VCaP (cell line): ENCODE measurements at regions not wholly inside any gene's neighbourhood (a gene's known extent, or its start where the extent isn't known, plus 50 kb on each side); places are given as distances from the start of the nearest gene placed in this dataset.
"Not testable (repeated sequence)": the region's sequence is repeated elsewhere in the genome, so short reads cannot be mapped to it uniquely, and the experiment has no call there.

Experiments
- H3K27ac ChIP-seq: fragments of 450-650 bp; 2 replicates; pipeline ENCODE4 v1.5.1; 2017
- TF ChIP-seq, protein P1 (sequence below): fragments of 450-650 bp; conservative IDR thresholded peaks from 2 replicates; pipeline ENCODE4 v1.5.1; 2017; ENCODE audit warnings: mild to moderate bottlenecking, moderate library complexity

DNA sequence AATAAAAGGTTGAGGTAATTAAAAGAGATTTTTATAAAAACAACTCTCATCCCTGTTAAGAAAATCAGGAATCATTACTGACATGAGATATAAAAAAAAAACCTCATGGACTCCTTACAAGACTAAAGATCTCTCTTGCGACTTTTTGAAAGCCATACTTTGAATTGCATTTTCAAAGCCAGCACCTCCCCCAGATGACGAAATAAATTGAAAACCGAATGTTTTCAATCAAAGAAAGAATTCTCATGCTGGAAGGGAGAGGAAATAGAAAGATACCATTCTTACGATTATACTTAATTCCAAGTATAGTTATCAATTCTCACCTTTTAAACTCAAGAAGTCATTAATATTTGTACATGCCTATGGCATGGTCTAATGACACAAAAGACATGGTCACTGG is 452.3 kb downstream of the GJA1 start:
- no peak overlapping the region for H3K27ac ChIP-seq
- TF ChIP-seq, protein P1, sequence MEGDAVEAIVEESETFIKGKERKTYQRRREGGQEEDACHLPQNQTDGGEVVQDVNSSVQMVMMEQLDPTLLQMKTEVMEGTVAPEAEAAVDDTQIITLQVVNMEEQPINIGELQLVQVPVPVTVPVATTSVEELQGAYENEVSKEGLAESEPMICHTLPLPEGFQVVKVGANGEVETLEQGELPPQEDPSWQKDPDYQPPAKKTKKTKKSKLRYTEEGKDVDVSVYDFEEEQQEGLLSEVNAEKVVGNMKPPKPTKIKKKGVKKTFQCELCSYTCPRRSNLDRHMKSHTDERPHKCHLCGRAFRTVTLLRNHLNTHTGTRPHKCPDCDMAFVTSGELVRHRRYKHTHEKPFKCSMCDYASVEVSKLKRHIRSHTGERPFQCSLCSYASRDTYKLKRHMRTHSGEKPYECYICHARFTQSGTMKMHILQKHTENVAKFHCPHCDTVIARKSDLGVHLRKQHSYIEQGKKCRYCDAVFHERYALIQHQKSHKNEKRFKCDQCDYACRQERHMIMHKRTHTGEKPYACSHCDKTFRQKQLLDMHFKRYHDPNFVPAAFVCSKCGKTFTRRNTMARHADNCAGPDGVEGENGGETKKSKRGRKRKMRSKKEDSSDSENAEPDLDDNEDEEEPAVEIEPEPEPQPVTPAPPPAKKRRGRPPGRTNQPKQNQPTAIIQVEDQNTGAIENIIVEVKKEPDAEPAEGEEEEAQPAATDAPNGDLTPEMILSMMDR: no peak

DNA sequence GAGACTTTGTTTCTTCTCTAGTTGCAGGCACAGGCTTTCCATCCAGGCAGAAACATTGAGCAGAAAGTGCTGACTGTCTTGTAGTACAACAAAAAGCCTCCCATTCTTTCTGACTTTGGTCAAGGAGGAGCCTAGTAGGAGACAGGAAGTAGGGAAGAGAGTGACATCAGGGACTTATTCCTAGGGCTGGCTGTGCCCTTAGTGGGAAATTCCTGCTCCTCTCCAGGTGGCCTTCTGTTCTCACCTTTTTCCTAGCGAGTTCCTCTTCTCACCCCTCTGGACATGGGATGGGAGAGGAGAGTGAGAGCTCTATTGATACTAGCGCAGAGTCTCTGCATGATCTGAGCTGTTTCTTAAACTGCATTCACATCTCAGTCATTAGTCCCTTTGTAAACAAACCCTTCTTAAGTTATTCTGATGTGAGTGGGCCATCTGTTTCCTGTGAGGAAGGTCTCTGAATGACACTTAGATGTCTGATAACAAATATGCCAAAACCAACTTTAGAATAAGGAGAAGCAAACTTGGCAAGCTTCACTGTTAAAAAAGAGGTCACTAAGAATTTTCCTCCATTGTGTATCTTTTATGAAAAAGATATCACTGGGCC is 455.0 kb downstream of the GJA1 start:
- no peak overlapping the region for H3K27ac ChIP-seq
- TF ChIP-seq, protein P1: no peak

DNA sequence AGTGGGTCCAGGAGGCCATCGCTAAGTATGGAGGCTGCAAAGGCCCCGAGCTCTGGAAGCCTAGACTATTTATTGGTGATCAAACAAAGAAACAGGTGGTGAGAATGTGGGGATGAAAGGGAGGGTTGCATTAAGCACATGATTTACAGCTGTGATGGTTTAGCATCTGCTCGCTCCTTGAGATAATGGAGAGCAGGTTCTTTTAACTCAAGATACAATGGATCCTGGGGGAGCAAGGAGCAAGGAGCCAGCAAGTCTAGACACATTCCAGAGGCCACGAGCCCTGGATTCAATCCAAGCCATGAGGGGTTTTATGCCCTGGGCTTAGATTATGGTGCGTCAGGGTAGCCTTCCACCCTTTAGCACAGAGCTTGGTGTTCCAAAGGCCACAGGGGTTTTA is 460.3 kb downstream of the GJA1 start:
- not testable (repeated sequence) for H3K27ac ChIP-seq

DNA sequence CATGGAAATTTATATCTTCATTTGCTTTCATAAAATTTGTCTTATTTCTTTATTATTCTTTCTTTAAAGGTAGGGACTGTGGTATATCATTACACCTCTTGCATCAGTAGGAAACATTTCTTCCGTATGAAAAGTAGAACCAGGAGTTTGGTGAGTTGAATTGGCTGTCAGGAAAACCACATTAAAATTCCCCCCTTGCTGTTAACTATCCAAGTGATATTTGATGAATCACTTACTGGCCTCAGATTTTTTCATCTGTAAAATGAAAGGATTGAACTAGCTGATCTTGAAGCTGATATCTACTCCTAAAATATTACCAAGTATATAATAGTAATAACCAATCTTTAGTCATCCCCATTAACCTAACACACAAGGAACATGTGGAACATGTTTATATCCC is 460.9 kb downstream of the GJA1 start:
- TF ChIP-seq, protein P1: no peak
- no peak overlapping the region for H3K27ac ChIP-seq

DNA sequence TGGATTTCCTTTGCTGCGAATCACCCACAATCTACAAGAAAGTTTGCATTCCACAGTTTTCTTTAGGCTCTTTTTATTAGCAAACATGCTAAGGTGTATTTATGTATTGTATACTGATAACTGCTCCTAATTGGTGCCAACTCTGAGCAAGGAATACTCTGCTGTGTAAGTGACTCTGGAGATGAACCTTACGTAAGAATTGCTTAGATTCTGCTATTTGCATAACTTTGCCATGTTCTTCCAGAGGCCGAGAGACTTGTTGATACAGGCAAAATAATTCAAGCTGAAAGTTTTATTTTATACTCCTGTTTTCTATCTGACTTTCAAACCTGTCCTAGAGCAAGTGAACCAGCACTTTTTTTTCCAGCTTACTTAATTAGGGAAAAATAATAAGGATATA is 461.3 kb downstream of the GJA1 start:
- TF ChIP-seq, protein P1: no peak
- H3K27ac ChIP-seq: no peak overlapping the region

DNA sequence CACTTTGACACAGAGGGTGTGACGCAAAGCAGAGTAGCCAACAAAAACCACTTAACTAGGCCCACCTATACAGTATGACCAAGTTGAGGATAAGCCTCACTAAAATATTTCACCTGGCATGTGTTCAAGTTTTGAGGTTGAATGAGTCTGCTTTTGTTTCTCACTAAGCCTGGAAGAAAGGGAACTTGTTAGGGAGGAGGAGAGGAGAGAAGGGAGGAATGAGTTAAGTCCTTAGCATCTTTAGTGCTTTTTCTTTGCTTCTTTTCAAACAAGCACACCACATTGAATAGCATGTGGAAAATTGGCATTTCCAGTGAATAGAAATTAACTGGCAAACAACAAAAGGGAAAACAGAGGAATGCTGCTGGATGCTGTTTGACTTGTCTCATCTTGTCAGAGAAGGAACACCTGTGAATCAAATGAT is 461.9 kb downstream of the GJA1 start:
- H3K27ac ChIP-seq: no peak overlapping the region
- TF ChIP-seq, protein P1: no peak

DNA sequence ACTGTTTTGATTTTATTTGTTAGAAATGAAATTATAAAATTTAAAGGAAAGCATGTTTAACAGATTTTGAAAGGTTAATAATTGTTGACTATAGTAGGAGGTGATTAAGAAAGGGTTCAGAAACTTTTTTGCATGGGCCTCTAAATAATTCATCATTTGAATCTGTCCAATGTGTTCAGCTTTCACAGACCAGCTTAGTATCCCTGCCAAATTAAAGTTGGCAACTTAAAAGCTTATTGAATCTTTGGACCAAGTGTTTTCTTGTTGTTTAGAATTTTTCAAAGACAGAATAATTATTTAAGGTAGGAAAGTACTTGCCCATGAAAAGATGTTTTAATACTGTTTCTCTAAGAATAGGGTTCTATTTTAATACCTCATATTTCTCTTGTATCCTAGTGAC is 466.0 kb downstream of the GJA1 start:
- H3K27ac ChIP-seq: no peak overlapping the region
- TF ChIP-seq, protein P1: no peak

DNA sequence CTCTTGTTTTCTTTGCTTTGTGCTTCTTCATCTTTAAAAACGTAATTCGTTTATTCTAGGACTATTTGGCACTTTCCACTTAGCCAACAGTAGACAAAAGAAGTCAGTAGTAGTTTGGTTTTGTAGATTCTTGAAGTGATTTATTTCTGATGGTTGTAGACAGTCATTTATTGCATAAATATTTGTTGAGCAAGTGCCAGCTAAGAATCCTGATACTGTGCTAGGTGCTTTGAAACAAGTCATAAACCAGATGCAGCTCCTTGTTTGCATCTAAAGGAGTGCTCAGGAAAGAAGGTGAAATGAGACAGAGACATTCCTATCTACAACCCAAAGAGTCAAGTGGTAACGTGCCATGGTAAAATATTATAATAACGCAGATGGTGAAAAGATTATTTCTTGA is 469.1 kb downstream of the GJA1 start:
- no peak overlapping the region for H3K27ac ChIP-seq
- TF ChIP-seq, protein P1: no peak
